Glutamatergic neuron (in vitro differentiated cells): ENCODE measurements at regions not wholly inside any gene's neighbourhood (a gene's known extent, or its start where the extent isn't known, plus 50 kb on each side); places are given as distances from the start of the nearest gene placed in this dataset.

Experiments
- DNase-seq: peaks from one replicate; pipeline ENCODE4 v3.0.0; 2022
- H3K27ac Mint-ChIP-seq: one replicate; pipeline ENCODE4 v1.8.0; 2020; ENCODE audit warnings: mild to moderate bottlenecking, mixed read lengths, inconsistent platforms; ENCODE audit not compliant: unreplicated experiment
- H3K27me3 Mint-ChIP-seq: one replicate; pipeline ENCODE4 v1.8.0; 2020; ENCODE audit warnings: mild to moderate bottlenecking, moderate library complexity, mixed read lengths, inconsistent platforms; ENCODE audit not compliant: unreplicated experiment
- H3K36me3 Mint-ChIP-seq: one replicate; pipeline ENCODE4 v1.8.0; 2020; ENCODE audit warnings: mild to moderate bottlenecking, mixed read lengths, inconsistent platforms; ENCODE audit not compliant: unreplicated experiment
- H3K4me1 Mint-ChIP-seq: one replicate; pipeline ENCODE4 v1.8.0; 2020; ENCODE audit warnings: mild to moderate bottlenecking, low read depth, mixed read lengths, inconsistent platforms; ENCODE audit not compliant: unreplicated experiment
- H3K4me3 Mint-ChIP-seq: one replicate; pipeline ENCODE4 v1.8.0; 2020; ENCODE audit warnings: mild to moderate bottlenecking, mixed read lengths, inconsistent platforms; ENCODE audit not compliant: unreplicated experiment
- H3K9me3 Mint-ChIP-seq: one replicate; pipeline ENCODE4 v1.8.0; 2020; ENCODE audit warnings: mild to moderate bottlenecking, moderate library complexity, mixed read lengths, inconsistent platforms; ENCODE audit not compliant: unreplicated experiment
- CTCF ChIP-seq: fragments of 200-600 bp; sonication (generic); IDR thresholded peaks from one replicate; pipeline ENCODE4 v1.5.0; 2021; ENCODE audit not compliant: partially characterized antibody, unreplicated experiment

DNA sequence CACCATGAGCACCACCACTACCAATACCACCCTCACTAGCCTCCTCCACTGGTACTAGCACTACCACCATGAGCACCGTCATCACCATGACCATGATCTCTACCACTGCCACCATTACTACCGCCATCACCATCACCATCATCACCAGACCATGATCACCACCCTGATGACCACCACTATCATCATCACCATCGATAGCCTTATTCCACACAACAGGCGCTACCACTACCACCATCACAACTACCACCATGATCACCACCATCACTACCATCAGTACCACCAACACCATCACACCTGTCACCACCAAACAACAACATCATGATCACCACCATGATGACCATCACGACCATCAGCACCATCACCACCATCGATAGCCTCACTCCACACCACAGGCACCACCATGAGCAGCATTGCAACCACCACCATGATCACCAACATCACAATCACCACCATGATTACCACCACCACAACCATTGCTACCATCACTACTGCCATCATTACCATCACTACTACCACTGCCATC, 56.6 kb upstream of the CASZ1 start:
- Mint-ChIP-seq H3K9me3 (peaks cover 4% of the 10 kb centered on the region), H3K4me1 (peaks cover 6% of the 10 kb centered on the region), H3K27ac (no peak overlapping the region), H3K27me3 (peaks cover 2% of the 10 kb centered on the region), H3K36me3 (peaks cover 6% of the 10 kb centered on the region), H3K4me3 (no peak overlapping the region)
- DNase-seq, result no peak
- TF ChIP-seq CTCF, result no peak

- Mint-ChIP-seq H3K36me3 (peaks cover 6% of the 10 kb centered on the region), H3K27me3 (peaks cover 2% of the 10 kb centered on the region), H3K27ac (no peak overlapping the region), H3K9me3 (peaks cover 4% of the 10 kb centered on the region), H3K4me1 (peaks cover 6% of the 10 kb centered on the region), H3K4me3 (no peak overlapping the region)
- no peak for TF ChIP-seq CTCF
- no peak for DNase-seq
These were observed 57.3 kb upstream of the CASZ1 start for GRCh38 chr1:10853701-10854100.

- peaks cover 6% of the 10 kb centered on the region for H3K4me1 Mint-ChIP-seq
- no peak overlapping the region for H3K27ac Mint-ChIP-seq
- peaks cover 6% of the 10 kb centered on the region for H3K36me3 Mint-ChIP-seq
- no peak for DNase-seq
- TF ChIP-seq CTCF, result no peak
- peaks cover 2% of the 10 kb centered on the region for H3K27me3 Mint-ChIP-seq
- H3K9me3 Mint-ChIP-seq, result peaks cover 4% of the 10 kb centered on the region
- no peak overlapping the region for H3K4me3 Mint-ChIP-seq
These were observed 58.5 kb upstream of the CASZ1 start for GRCh38 chr1:10854856-10855459.

GRCh38 chr1:10856176-10856683, 59.8 kb upstream of the CASZ1 start:
- Mint-ChIP-seq H3K27me3 (peaks cover 2% of the 10 kb centered on the region), H3K36me3 (peaks cover 6% of the 10 kb centered on the region), H3K4me1 (peaks cover 5% of the 10 kb centered on the region), H3K9me3 (peaks cover 4% of the 10 kb centered on the region), H3K27ac (no peak overlapping the region), H3K4me3 (no peak overlapping the region)
- no peak for DNase-seq
- TF ChIP-seq CTCF, result no peak

DNA sequence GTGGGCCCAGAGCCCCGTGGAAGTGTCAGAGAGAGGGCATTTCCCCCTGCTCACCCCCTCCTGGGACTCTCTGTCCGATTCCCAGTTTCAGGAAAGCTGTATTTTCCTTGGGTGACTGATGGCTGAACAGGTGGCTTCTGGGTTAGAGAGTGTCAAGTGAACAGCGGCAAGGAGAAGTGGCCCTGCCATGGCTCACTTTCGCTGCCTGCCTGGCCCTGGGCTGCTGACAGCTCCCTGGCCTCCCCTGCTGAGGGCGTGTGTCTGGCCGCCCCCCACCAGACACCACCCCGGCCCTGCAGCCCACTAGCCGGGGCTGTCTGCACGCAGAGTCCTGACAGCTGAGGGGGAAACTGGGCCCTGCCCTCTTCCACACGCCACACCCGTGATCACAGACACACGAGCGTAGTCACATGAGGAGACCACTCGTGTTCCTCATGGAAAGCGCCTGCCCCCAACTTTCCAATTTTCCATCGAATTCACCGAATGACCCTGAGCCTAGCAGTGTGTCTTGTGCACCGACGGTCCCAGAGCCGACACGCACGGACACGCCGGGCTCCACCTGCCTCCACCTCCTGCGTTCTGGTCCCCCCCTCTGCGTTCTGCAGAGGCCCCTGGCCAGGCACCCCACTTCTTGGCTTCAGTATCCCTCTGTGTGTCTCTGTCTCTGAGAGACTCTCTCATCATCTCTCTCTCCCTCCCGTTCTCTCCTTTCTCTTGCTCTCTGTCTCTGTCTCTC, 60.6 kb upstream of the CASZ1 start:
- Mint-ChIP-seq H3K9me3 (peaks cover 5% of the 10 kb centered on the region), H3K27me3 (peaks cover 2% of the 10 kb centered on the region), H3K27ac (no peak overlapping the region), H3K36me3 (peaks cover 6% of the 10 kb centered on the region), H3K4me3 (no peak overlapping the region), H3K4me1 (peaks cover 4% of the 10 kb centered on the region)
- no peak for TF ChIP-seq CTCF
- no peak for DNase-seq
